ENCODE measurements at regions not wholly inside any gene's neighbourhood (a gene's known extent, or its start where the extent isn't known, plus 50 kb on each side); places are given as distances from the start of the nearest gene placed in this dataset.

- TF ChIP-seq CTCF (IDR thresholded peaks at IDR 0.05) (no peak), ZFX (IDR thresholded peaks at IDR 0.05; ENCODE audit: borderline replicate concordance) (no peak)
Observed at GRCh38 chr16:52320930-52321439, 226.0 kb downstream of the TOX3 start.
